ENCODE measurements at regions not wholly inside any gene's neighbourhood (a gene's known extent, or its start where the extent isn't known, plus 50 kb on each side); places are given as distances from the start of the nearest gene placed in this dataset.

- TF ChIP-seq SPI1 (IDR thresholded peaks at IDR 0.05; ENCODE audit: borderline replicate concordance, low read depth): no peak
- TF ChIP-seq POLR2AphosphoS5 (IDR thresholded peaks at IDR 0.05; ENCODE audit: low read depth): no peak
- TF ChIP-seq REST (IDR thresholded peaks at IDR 0.05; ENCODE audit: insufficient replicate concordance, low read depth): no peak
- TF ChIP-seq CTCF (IDR thresholded peaks at IDR 0.05; ENCODE audit: insufficient read depth, low read length): no peak
These were observed 322.0 kb downstream of the PAX1 start for GRCh38 chr20:22027423-22027822.

Data from HL-60 (cell line).